ENCODE measurements at regions not wholly inside any gene's neighbourhood (a gene's known extent, or its start where the extent isn't known, plus 50 kb on each side); places are given as distances from the start of the nearest gene placed in this dataset.
A peak's percentile ranks its signal among the peaks of the same experiment; 100 is the strongest.

DNA sequence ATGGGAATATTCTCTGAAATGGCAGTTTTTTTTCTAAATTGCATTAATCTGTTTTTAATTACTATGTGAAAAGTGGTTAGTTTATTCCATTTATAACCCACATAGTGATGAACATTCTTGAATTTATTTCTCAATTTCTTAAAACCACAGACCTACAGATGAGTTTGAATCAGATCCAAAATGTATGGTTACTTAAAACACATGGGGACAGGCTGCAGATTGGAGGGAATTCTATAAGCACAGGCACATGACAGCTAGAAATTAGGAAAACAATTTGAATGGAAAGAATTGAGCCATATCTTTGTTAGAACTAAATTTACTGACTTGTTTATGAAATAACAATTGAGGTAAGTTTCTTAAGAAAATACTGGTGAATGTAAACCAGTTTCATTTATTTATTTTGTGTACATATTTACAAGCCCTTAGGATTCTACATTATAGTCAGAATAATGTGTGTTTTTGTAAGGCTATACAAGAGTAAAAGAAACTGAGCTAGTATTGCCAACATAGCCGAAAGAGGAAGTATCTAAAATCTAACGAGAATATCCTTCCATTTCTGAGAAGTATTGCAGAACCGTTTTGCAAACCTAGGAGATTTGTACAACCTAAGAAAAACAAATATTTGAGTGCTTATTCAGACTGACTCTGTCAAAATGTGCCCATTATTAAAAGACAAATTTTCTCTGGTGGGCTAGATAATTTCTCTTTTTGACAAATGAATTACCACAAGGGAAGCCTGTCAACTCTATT lies 434.3 kb upstream of the SEMA3D start:
- Histone ChIP-seq H3K9me3 (ENCODE audit: low read length) (no peaks in the 10 kb centered on the region), H3K9ac (ENCODE audit: low read length) (no peak overlapping the region), H3K9me2 (ENCODE audit: insufficient read depth, low read length) (no peaks in the 10 kb centered on the region), H3K4me2 (ENCODE audit: low read length) (peak overlapping the region; percentile 0), H3F3A (ENCODE audit: insufficient read depth, low read length, poor library complexity, severe bottlenecking) (no peaks in the 10 kb centered on the region), H3K79me2 (replicated peaks; ENCODE audit: insufficient read depth, low read length) (no peaks in the 10 kb centered on the region), H3K4me3 (ENCODE audit: low read length) (no peak overlapping the region), H4K20me1 (ENCODE audit: insufficient read depth) (no peaks in the 10 kb centered on the region), H2AFZ (ENCODE audit: low read depth, low read length) (no peak overlapping the region), H3K27me3 (ENCODE audit: insufficient read depth, low read depth, low read length) (no peaks in the 10 kb centered on the region), H3K27ac (ENCODE audit: low read length) (no peak overlapping the region), H3K36me3 (ENCODE audit: insufficient read depth, low read length) (no peaks in the 10 kb centered on the region)
- TF ChIP-seq EZH2 (IDR thresholded peaks at IDR 0.05; ENCODE audit: borderline replicate concordance, insufficient read depth, low read length, poor library complexity, severe bottlenecking) (no peak), EP300 (conservative IDR thresholded peaks at IDR 0.05; ENCODE audit: poor library complexity, severe bottlenecking) (no peak), RAD21 (conservative IDR thresholded peaks at IDR 0.05) (no peak), SMC3 (conservative IDR thresholded peaks at IDR 0.05; ENCODE audit: poor library complexity) (no peak), POLR2AphosphoS5 (IDR thresholded peaks at IDR 0.05) (no peak), MXI1 (conservative IDR thresholded peaks at IDR 0.05; ENCODE audit: poor library complexity, severe bottlenecking) (no peak), TAF1 (IDR thresholded peaks at IDR 0.05; ENCODE audit: low read depth) (no peak)
- TF ChIP-seq, protein P1, sequence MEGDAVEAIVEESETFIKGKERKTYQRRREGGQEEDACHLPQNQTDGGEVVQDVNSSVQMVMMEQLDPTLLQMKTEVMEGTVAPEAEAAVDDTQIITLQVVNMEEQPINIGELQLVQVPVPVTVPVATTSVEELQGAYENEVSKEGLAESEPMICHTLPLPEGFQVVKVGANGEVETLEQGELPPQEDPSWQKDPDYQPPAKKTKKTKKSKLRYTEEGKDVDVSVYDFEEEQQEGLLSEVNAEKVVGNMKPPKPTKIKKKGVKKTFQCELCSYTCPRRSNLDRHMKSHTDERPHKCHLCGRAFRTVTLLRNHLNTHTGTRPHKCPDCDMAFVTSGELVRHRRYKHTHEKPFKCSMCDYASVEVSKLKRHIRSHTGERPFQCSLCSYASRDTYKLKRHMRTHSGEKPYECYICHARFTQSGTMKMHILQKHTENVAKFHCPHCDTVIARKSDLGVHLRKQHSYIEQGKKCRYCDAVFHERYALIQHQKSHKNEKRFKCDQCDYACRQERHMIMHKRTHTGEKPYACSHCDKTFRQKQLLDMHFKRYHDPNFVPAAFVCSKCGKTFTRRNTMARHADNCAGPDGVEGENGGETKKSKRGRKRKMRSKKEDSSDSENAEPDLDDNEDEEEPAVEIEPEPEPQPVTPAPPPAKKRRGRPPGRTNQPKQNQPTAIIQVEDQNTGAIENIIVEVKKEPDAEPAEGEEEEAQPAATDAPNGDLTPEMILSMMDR (IDR thresholded peaks at IDR 0.05; ENCODE audit: poor library complexity, severe bottlenecking), result no peak
- TF ChIP-seq, protein P2, sequence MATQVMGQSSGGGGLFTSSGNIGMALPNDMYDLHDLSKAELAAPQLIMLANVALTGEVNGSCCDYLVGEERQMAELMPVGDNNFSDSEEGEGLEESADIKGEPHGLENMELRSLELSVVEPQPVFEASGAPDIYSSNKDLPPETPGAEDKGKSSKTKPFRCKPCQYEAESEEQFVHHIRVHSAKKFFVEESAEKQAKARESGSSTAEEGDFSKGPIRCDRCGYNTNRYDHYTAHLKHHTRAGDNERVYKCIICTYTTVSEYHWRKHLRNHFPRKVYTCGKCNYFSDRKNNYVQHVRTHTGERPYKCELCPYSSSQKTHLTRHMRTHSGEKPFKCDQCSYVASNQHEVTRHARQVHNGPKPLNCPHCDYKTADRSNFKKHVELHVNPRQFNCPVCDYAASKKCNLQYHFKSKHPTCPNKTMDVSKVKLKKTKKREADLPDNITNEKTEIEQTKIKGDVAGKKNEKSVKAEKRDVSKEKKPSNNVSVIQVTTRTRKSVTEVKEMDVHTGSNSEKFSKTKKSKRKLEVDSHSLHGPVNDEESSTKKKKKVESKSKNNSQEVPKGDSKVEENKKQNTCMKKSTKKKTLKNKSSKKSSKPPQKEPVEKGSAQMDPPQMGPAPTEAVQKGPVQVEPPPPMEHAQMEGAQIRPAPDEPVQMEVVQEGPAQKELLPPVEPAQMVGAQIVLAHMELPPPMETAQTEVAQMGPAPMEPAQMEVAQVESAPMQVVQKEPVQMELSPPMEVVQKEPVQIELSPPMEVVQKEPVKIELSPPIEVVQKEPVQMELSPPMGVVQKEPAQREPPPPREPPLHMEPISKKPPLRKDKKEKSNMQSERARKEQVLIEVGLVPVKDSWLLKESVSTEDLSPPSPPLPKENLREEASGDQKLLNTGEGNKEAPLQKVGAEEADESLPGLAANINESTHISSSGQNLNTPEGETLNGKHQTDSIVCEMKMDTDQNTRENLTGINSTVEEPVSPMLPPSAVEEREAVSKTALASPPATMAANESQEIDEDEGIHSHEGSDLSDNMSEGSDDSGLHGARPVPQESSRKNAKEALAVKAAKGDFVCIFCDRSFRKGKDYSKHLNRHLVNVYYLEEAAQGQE (IDR thresholded peaks at IDR 0.05; ENCODE audit: borderline replicate concordance), result no peak

DNA sequence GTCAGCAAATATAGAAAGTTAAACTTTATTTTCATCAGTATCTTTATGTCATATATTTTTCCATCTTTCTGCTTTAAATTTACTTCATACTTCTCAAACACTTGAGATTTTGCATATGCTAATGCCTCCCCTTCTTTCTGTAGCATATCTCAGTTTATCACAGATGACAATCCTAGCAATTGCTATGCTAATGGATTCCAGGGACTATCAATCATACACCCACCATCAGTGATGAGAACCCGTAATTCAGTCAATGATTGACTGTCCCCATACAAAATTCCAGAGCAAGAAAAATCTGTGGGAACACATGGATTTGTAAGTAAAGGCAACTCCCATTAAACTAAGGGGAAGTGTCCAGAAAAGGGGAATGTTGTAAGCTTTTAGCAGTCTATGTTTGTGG lies 432.4 kb upstream of the SEMA3D start:
- H3K4me2 ChIP-seq (ENCODE audit: low read length), result no peak overlapping the region
- H3K4me3 ChIP-seq (ENCODE audit: low read length), result no peak overlapping the region
- H3K27me3 ChIP-seq (ENCODE audit: insufficient read depth, low read depth, low read length), result no peaks in the 10 kb centered on the region
- no peak overlapping the region for H3K9ac ChIP-seq (ENCODE audit: low read length)
- H3F3A ChIP-seq (ENCODE audit: insufficient read depth, low read length, poor library complexity, severe bottlenecking), result no peaks in the 10 kb centered on the region
- no peak overlapping the region for H2AFZ ChIP-seq (ENCODE audit: low read depth, low read length)
- H3K36me3 ChIP-seq (ENCODE audit: insufficient read depth, low read length), result no peaks in the 10 kb centered on the region
- no peaks in the 10 kb centered on the region for H3K9me2 ChIP-seq (ENCODE audit: insufficient read depth, low read length)
- no peaks in the 10 kb centered on the region for H3K79me2 ChIP-seq (replicated peaks; ENCODE audit: insufficient read depth, low read length)
- H4K20me1 ChIP-seq (ENCODE audit: insufficient read depth), result no peaks in the 10 kb centered on the region
- H3K9me3 ChIP-seq (ENCODE audit: low read length), result peaks cover 5% of the 10 kb centered on the region
- H3K27ac ChIP-seq (ENCODE audit: low read length), result no peak overlapping the region
- TF ChIP-seq, protein P1 (IDR thresholded peaks at IDR 0.05; ENCODE audit: poor library complexity, severe bottlenecking), result no peak
- no peak for TF ChIP-seq MXI1 (conservative IDR thresholded peaks at IDR 0.05; ENCODE audit: poor library complexity, severe bottlenecking)
- no peak for TF ChIP-seq RAD21 (conservative IDR thresholded peaks at IDR 0.05)
- TF ChIP-seq POLR2AphosphoS5 (IDR thresholded peaks at IDR 0.05), result no peak
- TF ChIP-seq EP300 (conservative IDR thresholded peaks at IDR 0.05; ENCODE audit: poor library complexity, severe bottlenecking), result no peak
- no peak for TF ChIP-seq EZH2 (IDR thresholded peaks at IDR 0.05; ENCODE audit: borderline replicate concordance, insufficient read depth, low read length, poor library complexity, severe bottlenecking)
- TF ChIP-seq, protein P2 (IDR thresholded peaks at IDR 0.05; ENCODE audit: borderline replicate concordance), result no peak
- no peak for TF ChIP-seq SMC3 (conservative IDR thresholded peaks at IDR 0.05; ENCODE audit: poor library complexity)
- no peak for TF ChIP-seq TAF1 (IDR thresholded peaks at IDR 0.05; ENCODE audit: low read depth)
